HUDEP-2 (cell line): ENCODE measurements at regions not wholly inside any gene's neighbourhood (a gene's known extent, or its start where the extent isn't known, plus 50 kb on each side); places are given as distances from the start of the nearest gene placed in this dataset.
"Not testable (repeated sequence)": the region's sequence is repeated elsewhere in the genome, so short reads cannot be mapped to it uniquely, and the experiment has no call there.

Source experiments
- DNase-seq, 76 experiments: peaks; one replicate each; lab custom pipeline; 2025; ENCODE audit not compliant: unreplicated experiment in 76 of 76; lab: John Stamatoyannopoulos, UW

GRCh38 chr6:134822920-134823709, 126.8 kb downstream of the ALDH8A1 start:
- DNase-seq = peak in 51 of 76 experiments; percentile 3 to 85 (median 50)

- no peak for DNase-seq
Observed at GRCh38 chr6:134821928-134822864, 127.7 kb downstream of the ALDH8A1 start.

- DNase-seq = no peak
Observed at GRCh38 chr6:134821397-134821796, 128.5 kb downstream of the ALDH8A1 start.

GRCh38 chr6:134819863-134820800, 129.8 kb downstream of the ALDH8A1 start:
- DNase-seq = no peak

GRCh38 chr6:134819236-134819635, 130.7 kb downstream of the ALDH8A1 start:
- no peak for DNase-seq

GRCh38 chr6:134817448-134817847, 132.5 kb downstream of the ALDH8A1 start:
- no peak for DNase-seq

GRCh38 chr6:134816780-134817179, 133.1 kb downstream of the ALDH8A1 start:
- DNase-seq = no peak

- DNase-seq = no peak
Observed at GRCh38 chr6:134816300-134816699, 133.6 kb downstream of the ALDH8A1 start.

GRCh38 chr6:134814076-134814695, 135.7 kb downstream of the ALDH8A1 start:
- DNase-seq = no peak

- DNase-seq = no peak
Observed at GRCh38 chr6:134813146-134813545, 136.8 kb downstream of the ALDH8A1 start.

GRCh38 chr6:134810402-134810801, 139.5 kb downstream of the ALDH8A1 start:
- DNase-seq = no peak

GRCh38 chr6:134809130-134809529, 140.8 kb downstream of the ALDH8A1 start:
- no peak for DNase-seq

GRCh38 chr6:134806180-134806798, 143.6 kb downstream of the ALDH8A1 start:
- no peak for DNase-seq

- no peak for DNase-seq
Observed at GRCh38 chr6:134805168-134805567, 144.7 kb downstream of the ALDH8A1 start.

- DNase-seq = not testable (repeated sequence)
Observed at GRCh38 chr6:134804311-134804710, 145.6 kb downstream of the ALDH8A1 start.

GRCh38 chr6:134802426-134803058, 147.4 kb downstream of the ALDH8A1 start:
- no peak for DNase-seq

GRCh38 chr6:134797400-134798113, 152.3 kb downstream of the ALDH8A1 start:
- no peak for DNase-seq

- DNase-seq = no peak
Observed at GRCh38 chr6:134795691-134796090, 154.2 kb downstream of the ALDH8A1 start.

- no peak for DNase-seq
Observed at GRCh38 chr6:134795001-134795400, 154.9 kb downstream of the ALDH8A1 start.
